AML-193 (cell line): ENCODE measurements at regions not wholly inside any gene's neighbourhood (a gene's known extent, or its start where the extent isn't known, plus 50 kb on each side); places are given as distances from the start of the nearest gene placed in this dataset.
"Not testable (repeated sequence)": the region's sequence is repeated elsewhere in the genome, so short reads cannot be mapped to it uniquely, and the experiment has no call there.

ENCODE experiments used
- DNase-seq, 2 experiments: peaks; one replicate each; lab custom pipeline; 2025; lab: John Stamatoyannopoulos, UW

DNA sequence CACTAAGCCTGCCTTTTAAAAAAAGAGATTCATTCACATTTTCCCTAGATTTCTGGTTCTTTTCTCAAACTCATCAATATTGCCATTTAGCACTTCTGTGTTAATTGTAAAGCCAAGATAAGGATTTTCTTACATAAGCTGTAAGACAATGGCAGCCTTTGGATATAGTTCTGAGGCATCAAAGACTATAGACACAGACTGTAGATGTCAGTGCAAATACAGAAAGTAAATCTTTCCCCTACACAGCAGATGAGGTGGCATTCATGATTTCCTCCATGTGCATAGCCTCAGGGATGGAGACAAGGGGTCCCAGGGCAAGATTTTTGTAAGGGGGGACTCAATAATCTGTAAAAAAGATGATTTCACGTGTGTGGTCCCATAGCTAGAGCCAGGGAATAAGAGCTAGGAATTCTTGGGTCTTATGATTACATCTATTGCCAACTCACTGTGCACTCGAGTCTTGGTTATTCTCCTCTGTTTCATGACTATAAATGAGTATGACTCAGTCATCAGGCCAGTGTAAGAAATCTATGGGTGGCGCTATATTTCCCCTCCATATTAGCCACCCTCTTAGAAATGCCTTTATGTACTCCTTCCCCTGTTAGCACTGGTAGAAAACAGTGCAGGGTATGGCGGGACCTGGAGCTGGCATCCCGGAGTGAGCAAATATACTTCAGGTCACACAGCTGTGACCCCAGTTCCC, 207.5 kb downstream of the EXOC5 start:
- DNase-seq = no peak

DNA sequence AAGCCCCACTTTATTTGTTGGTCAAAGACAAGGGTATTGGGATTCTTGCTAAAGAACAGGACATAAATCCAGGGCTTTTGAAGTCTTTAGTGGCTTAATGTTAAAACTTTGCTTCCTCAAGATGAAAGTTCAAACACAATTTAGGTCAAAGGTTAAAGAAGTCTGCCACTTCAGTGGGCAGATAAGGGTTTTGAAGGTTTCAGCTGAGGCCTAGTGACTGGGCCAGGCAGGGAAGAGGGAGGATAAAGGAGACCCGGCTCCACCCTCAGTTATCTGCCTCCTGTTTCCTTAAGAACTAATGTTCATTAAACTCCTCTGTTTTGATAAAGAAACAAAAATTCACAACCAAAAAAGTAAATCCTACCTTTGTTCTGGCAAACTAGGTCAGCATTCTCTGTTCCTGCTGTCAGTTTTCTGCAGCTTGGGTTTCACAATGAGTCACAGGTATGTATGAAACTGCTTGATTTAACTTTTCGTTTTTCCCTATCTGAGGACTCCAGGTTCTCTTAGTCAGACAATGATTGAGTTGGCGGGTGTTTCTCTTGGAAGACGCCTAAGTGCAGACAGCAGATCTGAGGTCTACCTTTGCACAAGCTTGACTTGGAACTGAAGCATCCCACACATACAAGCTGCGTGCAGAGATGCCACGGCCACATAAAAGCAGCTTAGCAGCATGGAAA, 208.3 kb downstream of the EXOC5 start:
- no peak for DNase-seq

DNA sequence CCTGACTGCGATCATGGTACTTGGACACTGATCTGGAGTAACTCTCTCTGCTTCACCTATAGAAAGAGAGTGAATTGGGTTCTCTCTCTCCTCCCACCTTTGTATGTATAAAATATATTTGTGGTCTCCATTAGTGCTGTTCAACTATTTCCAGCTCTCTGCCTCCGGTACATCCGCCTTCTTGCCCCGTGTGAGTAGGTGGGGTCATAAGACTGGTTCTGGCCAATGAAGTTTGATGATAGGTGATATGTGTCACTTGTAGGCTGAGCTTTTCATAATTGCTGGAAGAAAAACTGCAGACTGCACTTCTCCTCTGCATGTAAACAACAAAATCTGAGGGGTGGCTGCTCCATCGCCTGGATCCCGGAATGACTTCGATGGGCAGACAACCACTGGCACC, 210.4 kb downstream of the EXOC5 start:
- no peak for DNase-seq

DNA sequence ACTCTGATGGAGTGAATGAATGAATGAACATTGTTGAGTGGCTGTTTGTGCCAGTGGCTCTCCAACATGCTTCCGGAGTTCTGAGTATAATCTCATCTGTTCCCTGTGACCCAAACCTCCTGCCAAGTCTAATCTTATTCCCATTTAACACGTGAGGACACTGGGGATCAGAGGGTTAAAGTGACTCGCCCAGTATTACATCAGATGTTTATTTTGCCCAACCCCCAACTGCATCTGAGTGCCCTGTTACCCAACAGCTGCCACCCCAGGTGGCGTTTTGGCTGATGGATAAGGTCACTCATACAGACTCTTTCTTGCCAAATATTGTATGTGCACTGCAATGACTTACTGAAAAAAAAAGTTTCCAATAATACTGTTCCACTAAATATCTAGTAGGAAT, 210.9 kb downstream of the EXOC5 start:
- no peak for DNase-seq

DNA sequence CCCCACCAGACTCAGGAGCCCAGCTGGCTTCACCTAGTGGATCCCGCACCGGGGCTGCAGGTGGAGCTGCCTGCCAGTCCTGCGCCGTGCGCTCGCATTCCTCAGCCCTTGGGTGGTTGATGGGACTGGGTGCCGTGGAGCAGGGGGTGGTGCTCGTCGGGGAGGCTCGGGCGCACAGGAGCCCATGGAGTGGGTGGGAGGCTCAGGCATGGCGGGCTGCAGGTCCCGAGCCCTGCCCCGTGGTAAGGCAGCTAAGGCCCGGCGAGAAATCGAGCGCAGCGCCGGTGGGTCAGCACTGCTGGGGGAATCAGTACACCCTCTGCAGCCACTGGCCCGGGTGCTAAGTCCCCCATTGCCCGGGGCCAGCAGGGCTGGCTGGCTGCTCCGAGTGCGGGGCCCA, 212.2 kb downstream of the EXOC5 start:
- not testable (repeated sequence) for DNase-seq

DNA sequence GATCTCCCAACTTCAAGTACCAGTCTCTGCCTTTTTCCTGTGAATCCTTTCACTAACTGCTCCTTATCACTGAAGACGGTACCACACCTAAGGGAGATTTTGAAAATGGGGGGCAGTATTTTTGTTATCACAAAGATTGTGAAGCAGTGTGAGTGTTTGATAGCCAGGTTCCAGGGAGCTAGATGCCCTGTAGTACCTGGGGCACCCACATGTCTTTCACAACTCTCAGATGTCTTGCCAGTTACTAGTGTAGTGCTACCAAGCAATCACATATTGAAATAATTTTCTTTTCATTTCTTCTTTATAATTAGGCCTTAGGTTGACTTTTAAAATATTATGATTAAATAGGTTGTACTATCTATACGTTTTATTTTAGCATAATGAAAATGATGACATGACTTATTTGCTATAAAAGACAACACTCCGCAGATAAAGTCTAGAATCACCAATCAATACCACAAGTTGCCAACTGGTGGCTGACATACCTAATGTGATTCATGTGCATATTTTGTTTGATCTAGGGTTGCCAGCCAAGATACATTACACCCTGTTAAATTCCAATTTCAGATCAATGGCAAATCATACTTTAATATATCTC, 215.9 kb downstream of the EXOC5 start:
- no peak for DNase-seq

DNA sequence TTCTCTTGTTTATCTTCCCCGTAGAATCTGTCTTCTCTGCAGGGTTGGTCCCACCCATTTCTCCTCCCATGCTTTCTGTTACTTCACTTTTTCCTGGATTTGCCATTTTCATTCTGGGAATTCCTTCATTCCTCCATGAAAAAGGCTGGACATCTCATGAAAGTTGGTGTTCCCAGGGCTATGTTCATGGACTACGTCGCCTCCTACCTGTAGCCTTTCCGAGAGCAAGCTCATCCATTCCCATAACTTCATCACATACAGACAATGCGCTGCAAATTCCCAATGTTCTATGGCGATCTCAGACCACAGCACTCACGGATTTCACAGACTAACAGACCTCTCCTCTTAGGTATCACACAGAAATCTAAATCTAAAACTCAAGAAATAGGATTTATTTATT, 217.1 kb downstream of the EXOC5 start:
- DNase-seq = no peak

DNA sequence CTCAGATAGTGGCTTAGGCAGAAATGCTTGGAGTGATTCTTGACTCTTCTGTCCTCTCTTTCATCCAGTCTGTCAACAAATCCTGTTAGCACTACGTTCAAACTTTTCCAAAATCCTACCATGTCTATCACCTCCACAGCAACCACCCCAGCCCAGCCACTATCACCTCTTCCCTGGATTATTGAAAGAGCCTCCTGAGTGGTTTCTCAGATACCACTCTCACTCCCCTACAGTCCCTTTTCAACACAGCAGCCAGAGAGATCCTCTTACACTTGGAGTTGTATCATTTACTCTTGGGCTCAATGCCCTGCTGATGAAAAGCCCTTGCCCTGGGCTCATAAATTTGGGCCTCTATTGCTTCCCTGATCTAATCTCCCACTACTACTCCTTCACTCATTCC, 218.9 kb downstream of the EXOC5 start:
- DNase-seq = no peak

DNA sequence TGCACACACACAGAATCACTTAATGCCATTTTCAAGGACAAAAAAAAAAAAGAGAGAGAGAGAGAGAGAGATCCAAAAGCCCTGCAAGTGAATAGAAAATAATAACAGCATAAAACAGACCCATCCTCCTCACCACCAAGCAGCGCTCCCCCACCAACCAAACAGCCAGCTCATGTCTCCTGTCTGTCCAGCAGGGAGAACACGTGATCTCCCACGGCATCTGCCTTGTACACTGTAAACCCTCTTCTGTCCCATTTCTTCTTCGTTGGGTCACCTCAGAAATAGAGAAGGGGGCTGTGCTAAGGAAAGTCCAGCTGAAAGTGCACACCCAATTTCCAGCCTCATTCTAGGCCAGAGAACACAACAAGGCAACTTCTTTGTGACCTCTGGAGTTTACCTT, 222.5 kb downstream of the EXOC5 start:
- DNase-seq = no peak

DNA sequence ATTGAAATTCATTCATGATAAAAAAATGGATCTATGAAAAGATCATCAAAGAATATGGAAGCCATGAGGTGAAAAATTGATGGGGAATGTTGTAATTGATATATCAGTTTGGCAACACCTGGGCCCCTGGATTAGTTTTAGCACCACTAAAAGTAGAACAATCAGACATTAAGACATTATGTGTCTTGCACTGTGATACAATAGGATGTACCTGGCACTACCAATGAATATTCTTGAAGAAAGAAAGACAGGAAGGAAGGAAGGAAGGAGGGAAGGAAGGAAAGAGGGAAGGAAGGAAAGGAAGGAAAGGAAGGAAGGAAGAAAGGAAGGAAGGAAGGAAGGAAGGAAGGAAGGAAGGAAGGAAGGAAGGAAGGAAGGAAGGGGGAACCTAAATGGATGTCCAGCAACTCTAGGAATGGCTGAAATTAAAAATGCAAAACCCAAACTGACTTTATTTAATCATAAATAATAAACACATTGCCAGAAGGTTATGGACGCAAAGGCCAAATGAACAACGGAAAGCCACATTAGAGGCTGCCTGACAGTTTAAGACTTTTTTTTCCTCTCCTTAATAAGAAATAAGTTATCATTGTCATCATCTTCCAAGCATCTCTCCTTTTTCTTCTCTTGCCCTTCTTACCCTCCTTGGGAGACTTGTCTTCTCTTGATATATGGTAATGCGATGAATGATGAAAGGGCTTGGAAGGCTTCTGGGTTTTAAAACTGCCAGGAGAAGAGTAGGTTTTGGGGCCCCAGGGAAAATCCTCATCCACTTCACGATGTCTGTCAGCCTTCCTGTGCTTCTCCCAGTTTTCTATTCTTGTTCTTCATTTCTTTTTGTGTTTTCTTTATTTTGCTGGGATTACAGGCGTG, 224.4 kb downstream of the EXOC5 start:
- DNase-seq = not testable (repeated sequence)

DNA sequence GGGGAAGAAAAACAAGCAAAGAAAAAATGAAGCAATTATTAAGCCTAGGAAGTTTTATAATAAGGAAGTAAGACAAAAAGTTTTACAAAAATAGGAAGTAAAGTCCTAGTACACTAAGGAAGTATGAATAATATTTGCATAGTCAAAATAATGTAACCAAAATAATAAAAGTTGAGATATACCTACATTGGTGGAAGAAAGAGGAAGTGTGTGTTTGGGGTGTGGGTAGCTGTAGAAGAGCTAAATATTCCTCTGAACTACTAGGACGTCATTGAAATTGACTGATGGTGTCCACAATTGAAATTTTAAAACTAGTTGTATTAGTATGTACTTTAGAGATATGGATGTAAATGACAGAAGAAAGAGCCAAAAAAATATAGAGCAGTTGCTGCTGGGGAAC, 228.4 kb upstream of the OTX2 start:
- DNase-seq = no peak

DNA sequence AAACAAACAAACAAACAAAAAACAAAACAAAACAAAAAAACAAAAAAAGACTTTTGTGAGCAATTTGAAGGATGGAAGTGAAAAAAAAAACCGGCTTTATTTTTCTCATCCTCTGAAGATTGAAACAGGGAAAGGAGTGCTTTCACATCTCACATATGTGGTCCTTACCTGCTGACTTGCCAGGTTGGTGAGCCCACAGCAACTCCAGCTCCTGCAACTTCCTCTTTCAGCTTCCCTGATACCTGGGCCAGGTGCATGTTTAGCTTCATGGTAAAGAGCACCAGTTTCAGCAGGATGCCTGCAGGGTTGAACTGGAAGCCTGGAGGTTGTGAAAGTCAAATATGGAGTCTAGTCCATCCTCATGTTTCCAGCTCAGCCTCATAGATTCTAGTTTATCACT, 221.2 kb upstream of the OTX2 start:
- DNase-seq = no peak

DNA sequence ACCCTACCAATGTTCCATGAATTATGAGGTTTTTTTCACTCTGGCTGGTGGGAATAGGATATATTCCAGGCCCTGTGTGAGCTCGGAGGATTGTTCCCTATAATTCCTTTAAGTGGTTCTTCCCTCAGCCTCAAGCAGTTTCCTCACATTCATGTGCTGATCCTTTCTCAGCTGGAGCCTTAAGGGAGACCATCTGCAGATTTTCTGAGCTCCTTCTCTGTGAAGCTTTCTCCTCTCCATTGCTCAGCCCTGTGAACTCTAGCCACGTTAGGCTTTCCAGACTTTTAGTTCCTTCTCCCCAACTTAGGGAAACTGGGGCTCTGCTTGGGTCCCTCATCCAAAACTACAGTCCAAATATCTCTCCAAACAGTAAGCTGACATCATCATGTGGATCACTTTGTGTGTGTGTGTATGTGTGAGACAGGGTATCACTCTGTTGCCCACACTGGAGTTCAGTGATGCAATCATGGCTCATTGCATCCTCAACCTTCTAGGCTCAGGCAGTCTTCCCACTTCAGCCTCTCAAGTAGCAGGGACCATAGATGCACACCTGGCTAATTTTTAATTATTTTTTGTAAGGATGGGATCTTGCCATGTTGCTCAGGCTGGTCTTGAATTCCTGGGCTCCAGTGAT, 219.5 kb upstream of the OTX2 start:
- DNase-seq = no peak

DNA sequence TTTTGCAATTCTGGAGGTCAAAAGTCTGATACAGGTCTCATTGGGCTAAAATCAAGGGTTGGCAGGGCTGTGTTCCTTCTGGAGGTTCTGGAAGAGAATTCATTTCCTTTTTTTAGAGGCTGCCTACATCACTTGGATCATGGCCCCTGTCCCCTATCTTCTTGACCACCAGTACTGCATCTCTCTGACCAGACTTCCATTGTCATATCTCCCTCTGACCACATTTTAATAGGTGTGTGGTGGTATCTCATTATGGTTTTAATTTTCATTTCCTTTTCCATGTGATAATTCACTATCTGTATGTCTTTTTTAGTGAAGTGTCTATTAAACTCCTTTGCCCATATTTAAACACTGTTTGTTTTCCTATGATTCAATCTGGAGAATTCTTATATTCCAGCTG, 215.2 kb upstream of the OTX2 start:
- no peak for DNase-seq

DNA sequence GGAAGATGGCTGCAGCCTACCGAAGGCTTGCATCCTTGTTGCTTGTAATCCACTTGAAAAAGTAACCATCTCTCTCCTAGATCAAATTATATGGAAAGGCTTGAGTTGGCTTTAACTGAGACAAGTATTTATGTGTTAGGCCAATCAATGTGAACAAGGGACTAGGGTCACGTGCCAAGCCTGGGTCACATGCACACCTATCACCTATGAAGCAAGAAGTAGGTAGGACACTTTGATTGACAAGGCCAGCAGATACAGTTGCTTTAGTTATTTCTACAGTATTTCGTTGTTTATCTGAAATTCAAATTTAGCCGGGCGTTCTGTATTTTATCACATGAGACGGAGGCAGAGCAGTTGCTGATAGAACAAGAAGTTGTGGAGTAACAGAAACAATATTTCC, 212.3 kb upstream of the OTX2 start:
- DNase-seq = no peak

DNA sequence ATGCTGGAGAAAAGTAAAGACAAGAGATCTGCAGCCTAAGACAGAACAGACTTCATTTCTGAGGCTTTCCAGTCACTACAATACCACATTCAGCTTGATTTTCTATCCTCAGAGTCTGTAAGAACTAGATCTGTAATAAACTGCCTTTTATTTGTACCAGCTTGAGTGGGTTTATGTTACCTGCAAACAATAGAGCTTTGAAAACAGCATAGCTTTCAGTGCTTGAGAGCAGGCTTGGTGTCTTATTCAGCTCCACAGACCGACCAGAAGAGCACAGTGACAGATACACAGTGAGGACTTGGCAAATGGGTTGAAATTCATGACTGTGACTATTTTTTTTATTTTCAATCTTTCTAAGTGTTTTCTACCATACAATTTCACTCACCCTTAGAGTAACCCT, 207.8 kb upstream of the OTX2 start:
- no peak for DNase-seq

DNA sequence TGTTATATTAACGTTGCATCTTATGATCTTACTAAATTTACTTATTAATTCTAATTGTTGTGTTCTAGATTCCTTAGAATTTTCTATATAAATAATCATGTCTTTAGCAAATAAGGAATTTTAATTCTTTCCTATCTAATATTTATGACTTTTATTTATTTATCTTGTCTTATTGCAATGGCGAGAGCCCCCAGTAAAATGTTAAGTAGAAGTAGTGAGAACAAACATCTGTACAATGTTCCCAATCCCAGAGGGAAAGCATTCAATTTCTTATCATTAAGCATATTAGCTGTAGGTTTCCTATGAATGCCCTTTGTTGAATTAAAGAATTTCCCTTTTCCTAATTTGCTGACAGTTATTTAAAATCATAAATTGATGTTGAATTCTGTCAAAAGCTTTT, 203.7 kb upstream of the OTX2 start:
- no peak for DNase-seq

DNA sequence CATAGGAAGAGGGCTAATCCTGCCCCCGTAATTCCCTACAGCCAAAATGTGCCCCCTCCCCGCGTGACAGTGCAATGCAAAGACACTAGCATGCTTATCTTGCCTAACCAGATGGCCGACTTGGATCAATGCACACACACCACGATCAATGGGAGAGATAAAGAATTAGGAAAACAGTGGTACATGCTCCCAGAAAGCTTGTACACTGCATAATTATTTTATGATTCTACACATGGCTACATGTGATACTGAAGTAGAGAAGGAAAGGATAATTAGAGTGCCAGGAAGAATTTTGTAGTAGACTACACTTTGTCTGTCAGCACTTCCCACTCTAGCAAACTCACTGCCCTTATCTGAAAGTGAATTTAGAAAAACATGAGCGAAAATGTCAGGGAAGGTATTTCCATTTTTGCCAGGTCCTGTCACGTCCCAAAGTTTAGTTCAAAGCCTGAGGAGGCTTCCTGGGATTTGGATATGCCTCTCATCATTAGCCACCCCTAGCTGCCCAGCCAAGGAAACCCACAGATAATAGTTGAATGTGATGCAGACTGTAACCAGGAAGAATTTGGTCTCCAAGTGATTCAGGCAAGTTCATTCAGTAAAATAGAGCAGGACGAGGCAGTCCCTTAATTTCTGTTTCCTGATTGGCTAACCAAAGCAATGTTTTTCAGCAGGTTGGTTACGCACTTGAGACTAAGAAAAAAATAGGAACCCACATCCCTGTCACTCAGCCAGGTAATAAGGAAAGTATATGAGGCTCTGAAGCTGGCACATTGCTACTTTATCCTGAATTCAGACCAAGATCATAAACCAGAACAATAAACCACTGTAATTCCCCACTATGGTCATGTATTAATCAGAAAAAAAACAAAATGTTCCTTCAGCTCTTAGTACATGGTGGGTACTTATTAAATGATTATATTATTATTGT, 199.6 kb upstream of the OTX2 start:
- no peak for DNase-seq

DNA sequence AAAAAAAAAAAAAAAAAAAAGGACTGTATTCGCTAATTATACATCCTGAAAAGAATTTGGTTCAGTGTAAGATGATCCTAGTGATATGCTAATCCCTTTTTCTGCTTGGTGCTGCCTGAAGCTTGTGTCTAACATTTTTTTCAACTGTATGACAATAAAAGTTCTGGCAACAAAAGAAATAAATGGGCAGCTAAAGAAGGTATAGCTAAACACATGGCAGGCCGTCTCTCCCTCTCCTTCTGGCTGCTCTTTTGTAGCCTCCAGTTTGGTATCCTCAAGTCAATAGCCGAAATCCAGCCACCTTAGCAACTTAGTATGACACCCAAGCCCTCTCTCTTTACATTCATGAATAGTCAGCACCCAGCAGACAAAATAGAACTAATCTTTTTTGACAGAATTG, 198.3 kb upstream of the OTX2 start:
- DNase-seq = no peak

DNA sequence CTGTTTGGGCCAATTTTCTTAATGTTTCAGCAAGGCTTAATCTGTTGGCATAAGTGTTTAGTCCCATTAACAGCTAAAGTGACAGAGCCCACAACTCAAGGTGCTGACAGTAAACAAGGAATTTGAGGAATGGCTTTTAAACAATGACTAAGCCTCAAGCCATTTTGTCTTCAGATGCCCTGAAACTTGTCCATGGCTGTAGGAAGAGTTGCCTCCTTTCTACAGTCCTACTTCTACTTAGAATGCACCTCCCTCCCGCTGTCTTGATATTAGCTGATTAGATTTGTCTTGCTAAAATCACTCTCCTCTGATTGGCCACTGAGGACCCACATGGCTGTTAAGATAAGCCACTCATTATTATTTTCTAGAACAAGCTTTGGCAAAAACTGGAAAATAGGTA, 188.4 kb upstream of the OTX2 start:
- DNase-seq = no peak
